ENCODE measurements at regions not wholly inside any gene's neighbourhood (a gene's known extent, or its start where the extent isn't known, plus 50 kb on each side); places are given as distances from the start of the nearest gene placed in this dataset.

GRCh38 chr11:20238712-20239111 is 78.4 kb upstream of the DBX1 start:
- Histone ChIP-seq H3K4me3 (no peak overlapping the region), H3K4me1 (replicated peaks in 1 of 2) (no peaks in the 10 kb centered on the region), H3K9me3 (replicated peaks in 1 of 3) (peaks cover 0 to 9% (median 0%) of the 10 kb centered on the region in 3 donors), H3K36me3 (replicated peaks in 1 of 2) (no peaks in the 10 kb centered on the region), H3K27ac (no peak overlapping the region), H3K27me3 (peaks cover 7% of the 10 kb centered on the region)
- DNase-seq = no peak
- TF ChIP-seq POLR2A (IDR thresholded peaks at IDR 0.05) = no peak
- TF ChIP-seq CTCF (IDR thresholded peaks at IDR 0.05) = no peak
- WGBS, 4 donors = 29 to 55% (median 41%) methylated on average over 1 to 2 of the region's 2 CpGs
- intact Hi-C loops (cut with DNase I) = no loop called here

GRCh38 chr11:20235164-20235563 is 74.9 kb upstream of the DBX1 start:
- no peaks in the 10 kb centered on the region for H3K9me3 ChIP-seq (replicated peaks in 1 of 3)
- no peak overlapping the region for H3K4me3 ChIP-seq
- no peak for TF ChIP-seq CTCF (IDR thresholded peaks at IDR 0.05)
- TF ChIP-seq POLR2A (IDR thresholded peaks at IDR 0.05) = no peak
- no peak for DNase-seq
- H3K27ac ChIP-seq = no peak overlapping the region
- no peaks in the 10 kb centered on the region for H3K4me1 ChIP-seq (replicated peaks in 1 of 2)
- H3K36me3 ChIP-seq (replicated peaks in 1 of 2) = no peaks in the 10 kb centered on the region
- H3K27me3 ChIP-seq = no peaks in the 10 kb centered on the region
- intact Hi-C loops (cut with DNase I) = no loop called here

- WGBS, 4 donors = 87 to 95% (median 88%) methylated on average over 1 of the region's 1 CpG
- Histone ChIP-seq H3K9me3 (replicated peaks in 1 of 3) (peaks cover 0 to 4% (median 0%) of the 10 kb centered on the region in 3 donors), H3K4me1 (replicated peaks in 1 of 2) (no peaks in the 10 kb centered on the region), H3K4me3 (no peak overlapping the region), H3K27ac (no peak overlapping the region), H3K27me3 (no peaks in the 10 kb centered on the region), H3K36me3 (replicated peaks in 1 of 2) (no peaks in the 10 kb centered on the region)
- TF ChIP-seq CTCF (IDR thresholded peaks at IDR 0.05) (no peak), POLR2A (IDR thresholded peaks at IDR 0.05) (no peak)
- intact Hi-C loops (cut with DNase I) = no loop called here
- DNase-seq = no peak
Measured at GRCh38 chr11:20227631-20228030, 67.4 kb upstream of the DBX1 start.

- intact Hi-C loops (cut with DNase I) = no loop called here
- Histone ChIP-seq H3K9me3 (replicated peaks in 1 of 3) (peaks cover 0 to 4% (median 0%) of the 10 kb centered on the region in 3 donors), H3K4me1 (replicated peaks in 1 of 2) (no peaks in the 10 kb centered on the region), H3K4me3 (no peak overlapping the region), H3K27ac (no peak overlapping the region), H3K27me3 (no peaks in the 10 kb centered on the region), H3K36me3 (replicated peaks in 1 of 2) (no peaks in the 10 kb centered on the region)
- no peak for TF ChIP-seq POLR2A (IDR thresholded peaks at IDR 0.05)
- no peak for TF ChIP-seq CTCF (IDR thresholded peaks at IDR 0.05)
- no peak for DNase-seq
Measured at GRCh38 chr11:20226933-20227332, 66.7 kb upstream of the DBX1 start.
